ENCODE measurements at regions not wholly inside any gene's neighbourhood (a gene's known extent, or its start where the extent isn't known, plus 50 kb on each side); places are given as distances from the start of the nearest gene placed in this dataset.

DNA sequence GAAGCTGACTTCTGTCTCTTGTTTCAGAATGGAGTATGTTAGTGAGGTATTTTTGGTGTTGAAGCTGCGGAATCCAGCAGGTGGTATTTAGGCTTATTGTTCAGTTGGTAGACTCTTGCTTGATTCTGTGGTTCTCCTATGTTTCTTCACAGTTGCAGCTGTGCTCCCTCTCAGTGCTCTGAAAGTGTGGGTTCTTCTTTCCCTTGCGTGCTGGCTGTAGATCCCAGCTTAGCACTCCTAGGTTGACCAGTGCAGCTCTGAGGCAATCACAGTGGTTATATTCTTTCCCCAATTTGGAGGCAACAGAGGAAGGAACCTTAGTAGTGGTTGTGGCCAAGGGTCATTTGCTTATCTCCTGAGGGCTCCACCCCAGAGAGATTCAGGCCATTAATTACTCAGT is 269.2 kb upstream of the NRIP1 start:
- no peak for ATAC-seq
- in situ Hi-C loops (cut with MboI): no loop called here
- FAIRE-seq: no peak
- Histone ChIP-seq H3K27me3 (replicated peaks in 1 of 2; ENCODE audit: control insufficient read depth in 2 of 2, insufficient read depth in 2 of 2, low read length in 1 of 2) (no peaks in the 10 kb centered on the region), H3K4me3 (no peak overlapping the region), H3K4me1 (ENCODE audit: control insufficient read depth, insufficient read depth, low read length) (no peaks in the 10 kb centered on the region), H3K4me2 (ENCODE audit: control insufficient read depth, insufficient read depth) (no peak overlapping the region), H2AFZ (ENCODE audit: control insufficient read depth, low read depth, low read length) (no peak overlapping the region), H3K36me3 (ENCODE audit: control insufficient read depth in 2 of 2, insufficient read depth in 2 of 2, low read length in 1 of 2) (no peaks in the 10 kb centered on the region), H3K79me2 (ENCODE audit: control insufficient read depth, insufficient read depth, low read length) (no peaks in the 10 kb centered on the region), H3K27ac (ENCODE audit: control insufficient read depth, insufficient read depth) (no peak overlapping the region), H4K20me1 (ENCODE audit: control insufficient read depth, insufficient read depth) (no peaks in the 10 kb centered on the region), H3K9me3 (replicated peaks; ENCODE audit: control insufficient read depth, insufficient read depth, low read length) (no peaks in the 10 kb centered on the region), H3K9ac (ENCODE audit: control insufficient read depth, insufficient read depth, low read length) (no peak overlapping the region)
- WGBS (ENCODE audit: insufficient coverage, insufficient replicate concordance, low lambda C conversion rate, missing lambda C conversion rate): 32% methylated on average over 2 of the region's 2 CpGs
- no TSS peak for BruUV-seq (replicated peaks)
- DNase-seq (ENCODE audit: low read depth, low spot score): no peak
- RAD21 ChIA-PET (ENCODE audit: unreplicated experiment): no interaction called here
- POLR2A ChIA-PET: no interaction called here
- intact Hi-C loops (cut with micrococcal nuclease; ENCODE audit: unreplicated experiment): no loop called here
- SMC1A ChIA-PET (ENCODE audit: uncharacterized antibody, unreplicated experiment): interaction anchor here (1.1 to 1.2 kb wide), 2 partner anchors 34 to 149 kb away, joined by 3 read pairs; no protein-coding TSS in a partner anchor
- TF ChIP-seq ZBED1 (IDR thresholded peaks at IDR 0.05; ENCODE audit: borderline replicate concordance): no peak
- TF ChIP-seq RBBP5 (conservative IDR thresholded peaks at IDR 0.05): no peak
- no peak for TF ChIP-seq LARP7 (IDR thresholded peaks at IDR 0.05)
- CTCF ChIA-PET: no interaction called here

DNA sequence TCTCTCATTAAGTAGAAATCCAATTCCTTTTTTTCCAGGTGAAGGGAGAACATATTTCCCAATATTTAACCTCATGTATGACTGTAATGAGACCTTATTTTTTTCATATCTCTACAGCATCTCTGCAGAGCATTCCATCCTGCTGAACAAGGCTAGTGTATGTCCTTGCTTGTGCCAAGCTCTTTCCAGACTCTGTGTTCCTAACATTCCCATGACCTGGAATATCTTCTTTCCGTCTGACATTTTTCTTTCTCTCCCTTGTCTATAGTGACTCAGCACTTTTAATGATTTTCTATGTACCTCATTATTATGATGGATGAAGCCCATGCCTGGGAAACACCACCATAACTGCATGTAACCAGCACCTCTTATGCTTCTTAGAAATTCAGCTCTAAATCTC is 278.3 kb upstream of the NRIP1 start:
- Histone ChIP-seq H3K27ac (ENCODE audit: control insufficient read depth, insufficient read depth) (no peak overlapping the region), H3K9ac (ENCODE audit: control insufficient read depth, insufficient read depth, low read length) (no peak overlapping the region), H4K20me1 (ENCODE audit: control insufficient read depth, insufficient read depth) (no peaks in the 10 kb centered on the region), H3K4me2 (ENCODE audit: control insufficient read depth, insufficient read depth) (no peak overlapping the region), H3K79me2 (ENCODE audit: control insufficient read depth, insufficient read depth, low read length) (no peaks in the 10 kb centered on the region), H3K9me3 (replicated peaks; ENCODE audit: control insufficient read depth, insufficient read depth, low read length) (no peaks in the 10 kb centered on the region), H3K27me3 (replicated peaks in 1 of 2; ENCODE audit: control insufficient read depth in 2 of 2, insufficient read depth in 2 of 2, low read length in 1 of 2) (no peaks in the 10 kb centered on the region), H3K36me3 (ENCODE audit: control insufficient read depth in 2 of 2, insufficient read depth in 2 of 2, low read length in 1 of 2) (no peaks in the 10 kb centered on the region), H3K4me3 (no peak overlapping the region), H3K4me1 (ENCODE audit: control insufficient read depth, insufficient read depth, low read length) (no peaks in the 10 kb centered on the region), H2AFZ (ENCODE audit: control insufficient read depth, low read depth, low read length) (no peak overlapping the region)
- ChIA-PET POLR2A (no interaction called here), RAD21 (ENCODE audit: unreplicated experiment) (no interaction called here), CTCF (no interaction called here), SMC1A (ENCODE audit: uncharacterized antibody, unreplicated experiment) (no interaction called here)
- in situ Hi-C loops (cut with MboI): no loop called here
- 0% methylated on average over 1 of the region's 1 CpG for WGBS (ENCODE audit: insufficient coverage, insufficient replicate concordance, low lambda C conversion rate, missing lambda C conversion rate)
- DNase-seq (ENCODE audit: low read depth, low spot score) (no peak), ATAC-seq (no peak), FAIRE-seq (no peak)
- intact Hi-C loops (cut with micrococcal nuclease; ENCODE audit: unreplicated experiment): no loop called here
- BruUV-seq (replicated peaks): no TSS peak
- no peak for TF ChIP-seq BACH1 (IDR thresholded peaks at IDR 0.05; ENCODE audit: borderline replicate concordance)
- TF ChIP-seq, protein P1, sequence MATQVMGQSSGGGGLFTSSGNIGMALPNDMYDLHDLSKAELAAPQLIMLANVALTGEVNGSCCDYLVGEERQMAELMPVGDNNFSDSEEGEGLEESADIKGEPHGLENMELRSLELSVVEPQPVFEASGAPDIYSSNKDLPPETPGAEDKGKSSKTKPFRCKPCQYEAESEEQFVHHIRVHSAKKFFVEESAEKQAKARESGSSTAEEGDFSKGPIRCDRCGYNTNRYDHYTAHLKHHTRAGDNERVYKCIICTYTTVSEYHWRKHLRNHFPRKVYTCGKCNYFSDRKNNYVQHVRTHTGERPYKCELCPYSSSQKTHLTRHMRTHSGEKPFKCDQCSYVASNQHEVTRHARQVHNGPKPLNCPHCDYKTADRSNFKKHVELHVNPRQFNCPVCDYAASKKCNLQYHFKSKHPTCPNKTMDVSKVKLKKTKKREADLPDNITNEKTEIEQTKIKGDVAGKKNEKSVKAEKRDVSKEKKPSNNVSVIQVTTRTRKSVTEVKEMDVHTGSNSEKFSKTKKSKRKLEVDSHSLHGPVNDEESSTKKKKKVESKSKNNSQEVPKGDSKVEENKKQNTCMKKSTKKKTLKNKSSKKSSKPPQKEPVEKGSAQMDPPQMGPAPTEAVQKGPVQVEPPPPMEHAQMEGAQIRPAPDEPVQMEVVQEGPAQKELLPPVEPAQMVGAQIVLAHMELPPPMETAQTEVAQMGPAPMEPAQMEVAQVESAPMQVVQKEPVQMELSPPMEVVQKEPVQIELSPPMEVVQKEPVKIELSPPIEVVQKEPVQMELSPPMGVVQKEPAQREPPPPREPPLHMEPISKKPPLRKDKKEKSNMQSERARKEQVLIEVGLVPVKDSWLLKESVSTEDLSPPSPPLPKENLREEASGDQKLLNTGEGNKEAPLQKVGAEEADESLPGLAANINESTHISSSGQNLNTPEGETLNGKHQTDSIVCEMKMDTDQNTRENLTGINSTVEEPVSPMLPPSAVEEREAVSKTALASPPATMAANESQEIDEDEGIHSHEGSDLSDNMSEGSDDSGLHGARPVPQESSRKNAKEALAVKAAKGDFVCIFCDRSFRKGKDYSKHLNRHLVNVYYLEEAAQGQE (IDR thresholded peaks at IDR 0.05; ENCODE audit: low read depth, low read length): no peak
- no peak for TF ChIP-seq BHLHE40 (IDR thresholded peaks at IDR 0.05; ENCODE audit: borderline replicate concordance in 1 of 2, low read depth in 2 of 2, low read length in 1 of 2)
- TF ChIP-seq, protein P2, sequence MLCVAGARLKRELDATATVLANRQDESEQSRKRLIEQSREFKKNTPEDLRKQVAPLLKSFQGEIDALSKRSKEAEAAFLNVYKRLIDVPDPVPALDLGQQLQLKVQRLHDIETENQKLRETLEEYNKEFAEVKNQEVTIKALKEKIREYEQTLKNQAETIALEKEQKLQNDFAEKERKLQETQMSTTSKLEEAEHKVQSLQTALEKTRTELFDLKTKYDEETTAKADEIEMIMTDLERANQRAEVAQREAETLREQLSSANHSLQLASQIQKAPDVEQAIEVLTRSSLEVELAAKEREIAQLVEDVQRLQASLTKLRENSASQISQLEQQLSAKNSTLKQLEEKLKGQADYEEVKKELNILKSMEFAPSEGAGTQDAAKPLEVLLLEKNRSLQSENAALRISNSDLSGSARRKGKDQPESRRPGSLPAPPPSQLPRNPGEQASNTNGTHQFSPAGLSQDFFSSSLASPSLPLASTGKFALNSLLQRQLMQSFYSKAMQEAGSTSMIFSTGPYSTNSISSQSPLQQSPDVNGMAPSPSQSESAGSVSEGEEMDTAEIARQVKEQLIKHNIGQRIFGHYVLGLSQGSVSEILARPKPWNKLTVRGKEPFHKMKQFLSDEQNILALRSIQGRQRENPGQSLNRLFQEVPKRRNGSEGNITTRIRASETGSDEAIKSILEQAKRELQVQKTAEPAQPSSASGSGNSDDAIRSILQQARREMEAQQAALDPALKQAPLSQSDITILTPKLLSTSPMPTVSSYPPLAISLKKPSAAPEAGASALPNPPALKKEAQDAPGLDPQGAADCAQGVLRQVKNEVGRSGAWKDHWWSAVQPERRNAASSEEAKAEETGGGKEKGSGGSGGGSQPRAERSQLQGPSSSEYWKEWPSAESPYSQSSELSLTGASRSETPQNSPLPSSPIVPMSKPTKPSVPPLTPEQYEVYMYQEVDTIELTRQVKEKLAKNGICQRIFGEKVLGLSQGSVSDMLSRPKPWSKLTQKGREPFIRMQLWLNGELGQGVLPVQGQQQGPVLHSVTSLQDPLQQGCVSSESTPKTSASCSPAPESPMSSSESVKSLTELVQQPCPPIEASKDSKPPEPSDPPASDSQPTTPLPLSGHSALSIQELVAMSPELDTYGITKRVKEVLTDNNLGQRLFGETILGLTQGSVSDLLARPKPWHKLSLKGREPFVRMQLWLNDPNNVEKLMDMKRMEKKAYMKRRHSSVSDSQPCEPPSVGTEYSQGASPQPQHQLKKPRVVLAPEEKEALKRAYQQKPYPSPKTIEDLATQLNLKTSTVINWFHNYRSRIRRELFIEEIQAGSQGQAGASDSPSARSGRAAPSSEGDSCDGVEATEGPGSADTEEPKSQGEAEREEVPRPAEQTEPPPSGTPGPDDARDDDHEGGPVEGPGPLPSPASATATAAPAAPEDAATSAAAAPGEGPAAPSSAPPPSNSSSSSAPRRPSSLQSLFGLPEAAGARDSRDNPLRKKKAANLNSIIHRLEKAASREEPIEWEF (IDR thresholded peaks at IDR 0.05; ENCODE audit: insufficient replicate concordance, low read depth, low read length): no peak
- TF ChIP-seq ASH2L (IDR thresholded peaks at IDR 0.05; ENCODE audit: borderline replicate concordance, low read depth): no peak
- no peak for TF ChIP-seq TCF7 (IDR thresholded peaks at IDR 0.05; ENCODE audit: borderline replicate concordance)
- TF ChIP-seq CHD1 (IDR thresholded peaks at IDR 0.05; ENCODE audit: low read depth, low read length): no peak
- TF ChIP-seq SUZ12 (IDR thresholded peaks at IDR 0.05; ENCODE audit: unreplicated experiment): no peak
